ENCODE measurements at regions not wholly inside any gene's neighbourhood (a gene's known extent, or its start where the extent isn't known, plus 50 kb on each side); places are given as distances from the start of the nearest gene placed in this dataset.

DNA sequence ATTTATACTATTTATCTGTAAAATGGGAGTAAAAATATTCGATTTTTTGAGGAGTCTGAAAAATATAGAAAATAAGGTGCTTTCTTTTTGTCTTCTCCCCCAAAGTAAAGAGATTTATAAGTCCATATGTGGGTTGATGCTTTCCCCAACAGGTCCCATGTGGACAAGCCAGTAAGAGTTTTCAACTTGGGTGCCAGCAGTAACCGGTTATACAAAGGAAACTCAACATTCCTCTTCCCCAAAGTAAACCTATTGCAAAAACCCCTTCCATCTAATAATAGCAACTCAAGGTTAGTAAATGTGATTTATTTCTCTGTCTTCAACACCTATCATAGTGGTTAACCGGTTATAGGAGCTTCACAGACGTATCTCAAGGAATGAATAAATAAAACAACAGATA, 1206.9 kb upstream of the SEL1L start:
- TF ChIP-seq REST (IDR thresholded peaks at IDR 0.05; ENCODE audit: insufficient replicate concordance, low read depth) (no peak), SPI1 (IDR thresholded peaks at IDR 0.05; ENCODE audit: borderline replicate concordance, low read depth) (no peak), POLR2AphosphoS5 (IDR thresholded peaks at IDR 0.05; ENCODE audit: low read depth) (no peak), GABPA (IDR thresholded peaks at IDR 0.05; ENCODE audit: low read depth) (no peak)
- TF ChIP-seq, protein P1, sequence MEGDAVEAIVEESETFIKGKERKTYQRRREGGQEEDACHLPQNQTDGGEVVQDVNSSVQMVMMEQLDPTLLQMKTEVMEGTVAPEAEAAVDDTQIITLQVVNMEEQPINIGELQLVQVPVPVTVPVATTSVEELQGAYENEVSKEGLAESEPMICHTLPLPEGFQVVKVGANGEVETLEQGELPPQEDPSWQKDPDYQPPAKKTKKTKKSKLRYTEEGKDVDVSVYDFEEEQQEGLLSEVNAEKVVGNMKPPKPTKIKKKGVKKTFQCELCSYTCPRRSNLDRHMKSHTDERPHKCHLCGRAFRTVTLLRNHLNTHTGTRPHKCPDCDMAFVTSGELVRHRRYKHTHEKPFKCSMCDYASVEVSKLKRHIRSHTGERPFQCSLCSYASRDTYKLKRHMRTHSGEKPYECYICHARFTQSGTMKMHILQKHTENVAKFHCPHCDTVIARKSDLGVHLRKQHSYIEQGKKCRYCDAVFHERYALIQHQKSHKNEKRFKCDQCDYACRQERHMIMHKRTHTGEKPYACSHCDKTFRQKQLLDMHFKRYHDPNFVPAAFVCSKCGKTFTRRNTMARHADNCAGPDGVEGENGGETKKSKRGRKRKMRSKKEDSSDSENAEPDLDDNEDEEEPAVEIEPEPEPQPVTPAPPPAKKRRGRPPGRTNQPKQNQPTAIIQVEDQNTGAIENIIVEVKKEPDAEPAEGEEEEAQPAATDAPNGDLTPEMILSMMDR (IDR thresholded peaks at IDR 0.05; ENCODE audit: insufficient read depth, low read length): no peak
- no peak for DNase-seq (ENCODE audit: low read depth in 1 of 2, low spot score in 1 of 2)
- H3K27me3 ChIP-seq (ENCODE audit: insufficient read depth, poor library complexity, severe bottlenecking): no peaks in the 10 kb centered on the region
- H3K4me3 ChIP-seq (replicated peaks; ENCODE audit: insufficient read depth, low read length): no peak overlapping the region
- H3K27ac ChIP-seq (replicated peaks): no peak overlapping the region

DNA sequence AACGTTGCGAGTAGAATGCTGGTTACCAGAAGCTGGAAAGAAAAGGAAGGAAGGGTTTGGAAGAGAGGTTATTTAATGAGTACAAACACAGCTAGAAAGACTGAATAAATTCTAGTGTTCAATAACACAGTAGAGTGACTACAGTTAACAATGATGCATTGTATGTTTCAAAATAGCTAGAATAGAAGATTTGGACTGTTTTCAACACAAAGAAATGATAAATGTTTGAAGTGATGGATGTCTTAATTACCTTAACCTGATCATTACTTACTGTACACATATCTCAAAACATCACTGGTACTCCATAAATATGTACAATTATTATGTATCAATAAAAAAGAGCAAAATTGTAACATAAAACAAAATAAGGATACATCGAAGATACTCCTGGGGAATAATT, 1221.8 kb upstream of the SEL1L start:
- Histone ChIP-seq H3K27me3 (ENCODE audit: insufficient read depth, poor library complexity, severe bottlenecking) (peaks cover 2% of the 10 kb centered on the region), H3K4me3 (replicated peaks; ENCODE audit: insufficient read depth, low read length) (no peak overlapping the region), H3K27ac (replicated peaks) (no peak overlapping the region)
- TF ChIP-seq GABPA (IDR thresholded peaks at IDR 0.05; ENCODE audit: low read depth): no peak
- TF ChIP-seq, protein P1 (IDR thresholded peaks at IDR 0.05; ENCODE audit: insufficient read depth, low read length): no peak
- TF ChIP-seq REST (IDR thresholded peaks at IDR 0.05; ENCODE audit: insufficient replicate concordance, low read depth): no peak
- no peak for DNase-seq (ENCODE audit: low read depth in 1 of 2, low spot score in 1 of 2)

GRCh38 chr14:82755923-82756322, 1222.3 kb upstream of the SEL1L start:
- DNase-seq (ENCODE audit: low read depth in 1 of 2, low spot score in 1 of 2): no peak
- TF ChIP-seq SPI1 (IDR thresholded peaks at IDR 0.05; ENCODE audit: borderline replicate concordance, low read depth) (no peak), REST (IDR thresholded peaks at IDR 0.05; ENCODE audit: insufficient replicate concordance, low read depth) (no peak), POLR2AphosphoS5 (IDR thresholded peaks at IDR 0.05; ENCODE audit: low read depth) (no peak), GABPA (IDR thresholded peaks at IDR 0.05; ENCODE audit: low read depth) (no peak)
- TF ChIP-seq, protein P1 (IDR thresholded peaks at IDR 0.05; ENCODE audit: insufficient read depth, low read length): no peak
- H3K4me3 ChIP-seq (replicated peaks; ENCODE audit: insufficient read depth, low read length): no peak overlapping the region
- no peak overlapping the region for H3K27ac ChIP-seq (replicated peaks)
- H3K27me3 ChIP-seq (ENCODE audit: insufficient read depth, poor library complexity, severe bottlenecking): peaks cover 2% of the 10 kb centered on the region
